Gastroesophageal sphincter (tissue), 4 donors: ENCODE measurements at regions not wholly inside any gene's neighbourhood (a gene's known extent, or its start where the extent isn't known, plus 50 kb on each side); places are given as distances from the start of the nearest gene placed in this dataset.
A peak's percentile ranks its signal among the peaks of the same experiment; 100 is the strongest.

Experiments
- ATAC-seq: fragments of 150-250 bp; one replicate; pipeline ENCODE4 v1.9.1; 2016; ENCODE audit warnings: mild to moderate bottlenecking, moderate library complexity
- H3K27ac ChIP-seq, 4 donors: fragments of 200-600 bp; sonication (generic) in 3 of 4; 1 replicate in 3 of 4; 2 replicates in 1 of 4; pipeline ENCODE4 v1.5.1; 2016 to 2019
- H3K27me3 ChIP-seq: fragments of 200-600 bp; sonication (generic); one replicate; pipeline ENCODE4 v1.5.1; 2019
- H3K36me3 ChIP-seq, 2 donors: fragments of 200-600 bp; sonication (generic); one replicate each; pipeline ENCODE4 v1.5.1; 2019; ENCODE audit warnings: control low read depth in 1 of 2
- H3K4me1 ChIP-seq, 3 donors: fragments of 200-600 bp; sonication (generic); 1 replicate in 2 of 3; 2 replicates in 1 of 3; pipeline ENCODE4 v1.5.1; 2016 to 2019; ENCODE audit warnings: control low read depth in 2 of 3
- H3K4me3 ChIP-seq, 2 donors: fragments of 200-600 bp; sonication (generic); one replicate each; pipeline ENCODE4 v1.5.1; 2019; ENCODE audit warnings: mild to moderate bottlenecking in 1 of 2, moderate library complexity in 1 of 2
- H3K9me3 ChIP-seq, 3 donors: fragments of 200-600 bp; sonication (generic); one replicate each; pipeline ENCODE4 v1.5.1; 2017 to 2019; ENCODE audit warnings: control low read depth in 2 of 3
- CTCF ChIP-seq, 4 experiments: fragments of 200-600 bp in 2 of 4; fragments of 450-650 bp in 2 of 4; sonication (generic) in 1 of 4; IDR thresholded peaks; one replicate each; pipeline ENCODE4 v1.5.1; 2017 to 2019; ENCODE audit warnings: antibody characterized with exemption in 4 of 4, mild to moderate bottlenecking in 2 of 4, moderate library complexity in 2 of 4
- EP300 ChIP-seq: sonication (generic); formaldehyde crosslinking; IDR thresholded peaks from one replicate; pipeline ENCODE4 v1.6.1; 2017; ENCODE audit warnings: antibody characterized with exemption, mild to moderate bottlenecking
- POLR2A ChIP-seq, 2 donors: fragments of 450-650 bp; IDR thresholded peaks; one replicate each; pipeline ENCODE4 v1.6.1; 2017; ENCODE audit warnings: antibody characterized with exemption in 2 of 2, mild to moderate bottlenecking in 2 of 2, moderate library complexity in 1 of 2
- POLR2AphosphoS5 ChIP-seq: sonication (generic); formaldehyde crosslinking; IDR thresholded peaks from one replicate; pipeline ENCODE4 v1.6.1; 2017; ENCODE audit warnings: antibody characterized with exemption
- WGBS, 2 donors: methylation state at CpG; one replicate each; pipeline ENCODE4 v1.1.5; 2018; ENCODE audit warnings: low coverage in 1 of 2; 5-methylcytosine and 5-hydroxymethylcytosine counted together

DNA sequence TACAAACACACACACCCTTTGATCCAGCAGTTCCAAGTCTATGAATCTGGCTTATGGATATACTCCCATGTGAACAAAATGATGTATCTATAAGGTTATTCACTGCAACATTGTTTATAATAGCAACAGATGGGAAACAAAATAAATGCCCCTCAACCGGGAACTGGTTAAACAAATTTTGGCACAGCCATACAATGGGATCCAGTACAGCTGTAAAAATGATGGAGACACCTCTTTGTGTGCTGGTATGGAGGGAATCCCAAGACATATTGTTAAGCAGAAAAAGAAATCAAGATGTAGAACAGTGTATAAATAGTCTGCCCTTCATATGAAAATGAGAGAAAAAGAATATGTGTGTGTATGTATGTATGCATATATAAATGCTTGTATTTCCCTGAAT, 155.5 kb downstream of the SNX10 start:
- ATAC-seq: no peak
- Histone ChIP-seq H3K27ac (no peak overlapping the region), H3K4me3 (no peak overlapping the region), H3K9me3 (no peaks in the 10 kb centered on the region), H3K27me3 (peaks cover 6% of the 10 kb centered on the region), H3K4me1 (no peaks in the 10 kb centered on the region), H3K36me3 (no peaks in the 10 kb centered on the region)
- WGBS, 2 donors: 13 to 17% methylated on average over 1 of the region's 1 CpG
- TF ChIP-seq CTCF (IDR thresholded peaks at IDR 0.05) (no peak), POLR2AphosphoS5 (no peak), POLR2A (IDR thresholded peaks at IDR 0.05) (no peak), EP300 (no peak)

DNA sequence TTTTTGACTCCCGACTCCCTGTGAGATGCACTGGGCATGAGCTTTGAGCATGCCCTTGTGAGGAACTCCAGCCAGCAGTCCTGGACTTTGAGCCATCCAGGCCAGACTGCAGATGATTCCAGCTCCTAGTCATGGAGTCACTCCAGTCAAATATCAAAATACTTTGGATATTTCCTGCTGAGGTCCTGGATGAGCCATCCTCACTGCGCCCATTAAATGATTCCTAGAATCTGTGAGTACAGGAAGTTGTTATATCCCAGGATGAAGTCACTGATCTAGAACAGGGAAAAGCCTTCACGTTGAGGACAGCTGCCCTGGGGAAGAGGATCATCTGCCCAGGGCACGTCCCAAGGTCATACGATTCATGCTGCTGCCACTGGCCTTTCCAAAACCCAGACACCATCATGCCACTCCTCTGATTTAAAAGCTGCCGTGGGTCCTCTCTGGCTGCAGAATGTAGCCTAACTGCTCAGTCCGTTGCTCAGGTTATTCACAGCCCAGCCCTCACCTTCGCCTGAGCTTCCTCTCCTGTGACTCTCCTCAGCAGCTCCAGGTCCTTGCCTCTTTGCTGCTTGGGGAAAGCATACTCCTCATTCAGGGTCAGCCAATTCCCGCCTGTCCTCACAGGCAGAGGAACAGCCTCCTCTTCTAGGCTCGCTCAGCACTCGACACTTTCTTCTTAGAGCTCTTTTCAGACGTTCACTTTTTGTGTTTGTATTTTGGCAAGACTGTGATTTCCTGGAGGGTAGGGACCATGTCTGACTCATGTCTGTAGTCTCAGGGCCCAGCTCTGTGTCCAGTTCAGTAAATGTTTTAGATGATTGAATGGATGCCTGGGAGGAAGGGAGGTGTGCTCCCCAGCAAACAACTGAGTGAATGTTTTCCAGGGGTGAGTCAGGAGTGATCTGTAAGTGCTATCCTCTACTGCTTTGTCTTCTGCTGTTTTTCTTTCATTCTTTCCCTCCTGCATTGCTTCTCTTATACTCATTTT, 157.8 kb downstream of the SNX10 start:
- ATAC-seq: peak; percentile 46
- H3K27me3 ChIP-seq: peaks cover under 1% of the 10 kb centered on the region
- H3K27ac ChIP-seq: no peak overlapping the region
- H3K36me3 ChIP-seq: no peaks in the 10 kb centered on the region
- TF ChIP-seq EP300 (no peak), CTCF (IDR thresholded peaks at IDR 0.05) (no peak), POLR2A (IDR thresholded peaks at IDR 0.05) (no peak), POLR2AphosphoS5 (no peak)
- no peaks in the 10 kb centered on the region for H3K4me1 ChIP-seq
- 47 to 64% methylated on average over 4 to 9 of the region's 12 CpGs for WGBS, 2 donors
- no peaks in the 10 kb centered on the region for H3K9me3 ChIP-seq
- H3K4me3 ChIP-seq: no peak overlapping the region

DNA sequence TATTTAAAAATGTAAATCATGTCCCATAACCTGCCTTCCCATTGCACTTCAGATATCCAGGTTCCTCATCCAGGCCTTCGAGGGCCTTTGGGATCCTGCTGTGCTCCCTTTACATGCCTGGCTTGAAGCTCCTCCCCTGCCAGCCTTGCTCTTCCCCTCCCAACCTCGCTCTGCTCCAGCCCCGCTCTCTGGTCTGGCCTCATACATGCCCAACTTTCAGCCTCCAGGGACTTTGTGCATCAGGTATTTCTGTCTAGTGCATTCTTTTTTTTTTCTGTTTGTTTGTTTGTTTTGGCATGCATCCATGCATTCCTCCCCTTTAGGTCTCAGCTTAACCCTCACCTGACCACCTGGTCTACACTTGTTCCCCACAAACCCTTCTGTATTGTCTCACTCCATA, 160.3 kb downstream of the SNX10 start:
- Histone ChIP-seq H3K27me3 (no peaks in the 10 kb centered on the region), H3K4me3 (no peak overlapping the region), H3K36me3 (no peaks in the 10 kb centered on the region), H3K27ac (no peak overlapping the region), H3K9me3 (no peaks in the 10 kb centered on the region), H3K4me1 (no peaks in the 10 kb centered on the region)
- WGBS, 2 donors: 76 to 80% methylated on average over 3 of the region's 3 CpGs
- no peak for ATAC-seq
- no peak for TF ChIP-seq EP300
- no peak for TF ChIP-seq CTCF (IDR thresholded peaks at IDR 0.05)
- TF ChIP-seq POLR2A (IDR thresholded peaks at IDR 0.05): no peak
- no peak for TF ChIP-seq POLR2AphosphoS5

- no peaks in the 10 kb centered on the region for H3K9me3 ChIP-seq
- no peak overlapping the region for H3K4me3 ChIP-seq
- TF ChIP-seq POLR2A (IDR thresholded peaks at IDR 0.05) (no peak), EP300 (no peak), POLR2AphosphoS5 (no peak), CTCF (IDR thresholded peaks at IDR 0.05) (no peak)
- H3K4me1 ChIP-seq: no peaks in the 10 kb centered on the region
- H3K36me3 ChIP-seq: no peaks in the 10 kb centered on the region
- 40 to 76% methylated on average over 1 to 3 of the region's 3 CpGs for WGBS, 2 donors
- no peak for ATAC-seq
- no peaks in the 10 kb centered on the region for H3K27me3 ChIP-seq
- no peak overlapping the region for H3K27ac ChIP-seq
These were observed 162.5 kb downstream of the SNX10 start for GRCh38 chr7:26454180-26454579.
